ENCODE measurements at regions not wholly inside any gene's neighbourhood (a gene's known extent, or its start where the extent isn't known, plus 50 kb on each side); places are given as distances from the start of the nearest gene placed in this dataset.

DNA sequence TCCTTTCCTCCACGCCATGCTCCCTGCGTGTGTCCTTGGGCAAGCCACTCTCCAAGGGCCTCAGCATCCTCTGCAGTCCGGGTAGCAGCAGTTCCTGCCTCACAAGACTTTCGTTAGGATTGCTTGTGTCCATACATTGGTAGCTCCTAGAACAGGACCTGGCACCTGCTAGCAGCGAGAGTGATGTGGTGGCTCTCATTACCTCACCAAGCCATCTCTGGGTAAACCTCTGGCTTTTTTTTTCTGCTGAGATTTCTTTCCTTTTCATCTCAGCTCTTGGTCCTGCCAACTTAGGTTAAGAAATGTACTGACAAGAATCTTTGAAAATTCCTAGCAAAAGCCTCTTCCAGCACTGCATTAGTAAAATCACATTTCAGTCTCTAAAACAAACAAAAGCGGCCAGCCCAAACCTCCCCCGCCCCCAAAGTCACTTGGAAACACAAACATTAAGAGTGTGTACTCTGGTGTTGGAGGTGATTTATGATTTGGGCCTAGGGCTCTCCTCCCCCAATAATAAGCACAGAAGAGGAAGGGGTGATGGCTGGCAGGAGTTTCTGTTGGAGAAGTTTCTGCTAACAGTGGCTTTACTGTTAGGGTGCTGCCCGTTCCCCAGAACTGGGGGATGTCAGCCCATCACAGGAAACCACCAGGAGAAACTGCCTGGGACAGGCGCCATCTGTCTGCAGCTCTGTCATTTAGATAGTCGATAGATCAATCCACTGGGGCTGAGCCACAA lies 199.2 kb downstream of the CD83 start:
- Histone ChIP-seq H3K4me1 (no peaks in the 10 kb centered on the region), H3K27ac (no peak overlapping the region), H3K36me3 (no peaks in the 10 kb centered on the region), H3K9me3 (no peaks in the 10 kb centered on the region), H3K27me3 (no peaks in the 10 kb centered on the region), H3K4me3 (no peak overlapping the region)
- TF ChIP-seq, protein P1, sequence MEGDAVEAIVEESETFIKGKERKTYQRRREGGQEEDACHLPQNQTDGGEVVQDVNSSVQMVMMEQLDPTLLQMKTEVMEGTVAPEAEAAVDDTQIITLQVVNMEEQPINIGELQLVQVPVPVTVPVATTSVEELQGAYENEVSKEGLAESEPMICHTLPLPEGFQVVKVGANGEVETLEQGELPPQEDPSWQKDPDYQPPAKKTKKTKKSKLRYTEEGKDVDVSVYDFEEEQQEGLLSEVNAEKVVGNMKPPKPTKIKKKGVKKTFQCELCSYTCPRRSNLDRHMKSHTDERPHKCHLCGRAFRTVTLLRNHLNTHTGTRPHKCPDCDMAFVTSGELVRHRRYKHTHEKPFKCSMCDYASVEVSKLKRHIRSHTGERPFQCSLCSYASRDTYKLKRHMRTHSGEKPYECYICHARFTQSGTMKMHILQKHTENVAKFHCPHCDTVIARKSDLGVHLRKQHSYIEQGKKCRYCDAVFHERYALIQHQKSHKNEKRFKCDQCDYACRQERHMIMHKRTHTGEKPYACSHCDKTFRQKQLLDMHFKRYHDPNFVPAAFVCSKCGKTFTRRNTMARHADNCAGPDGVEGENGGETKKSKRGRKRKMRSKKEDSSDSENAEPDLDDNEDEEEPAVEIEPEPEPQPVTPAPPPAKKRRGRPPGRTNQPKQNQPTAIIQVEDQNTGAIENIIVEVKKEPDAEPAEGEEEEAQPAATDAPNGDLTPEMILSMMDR (IDR thresholded peaks at IDR 0.05 in 4 of 5, conservative IDR thresholded peaks at IDR 0.05 in 1 of 5) = no peak
- in situ Hi-C loops (cut with MboI; ENCODE audit: low sequenced_read_pairs in 4 of 4) (no loop called here), intact Hi-C loops (cut with DNase I; ENCODE audit: low total_unique reads) (no loop called here)
- no peak for ATAC-seq
- DNase-seq = no peak

DNA sequence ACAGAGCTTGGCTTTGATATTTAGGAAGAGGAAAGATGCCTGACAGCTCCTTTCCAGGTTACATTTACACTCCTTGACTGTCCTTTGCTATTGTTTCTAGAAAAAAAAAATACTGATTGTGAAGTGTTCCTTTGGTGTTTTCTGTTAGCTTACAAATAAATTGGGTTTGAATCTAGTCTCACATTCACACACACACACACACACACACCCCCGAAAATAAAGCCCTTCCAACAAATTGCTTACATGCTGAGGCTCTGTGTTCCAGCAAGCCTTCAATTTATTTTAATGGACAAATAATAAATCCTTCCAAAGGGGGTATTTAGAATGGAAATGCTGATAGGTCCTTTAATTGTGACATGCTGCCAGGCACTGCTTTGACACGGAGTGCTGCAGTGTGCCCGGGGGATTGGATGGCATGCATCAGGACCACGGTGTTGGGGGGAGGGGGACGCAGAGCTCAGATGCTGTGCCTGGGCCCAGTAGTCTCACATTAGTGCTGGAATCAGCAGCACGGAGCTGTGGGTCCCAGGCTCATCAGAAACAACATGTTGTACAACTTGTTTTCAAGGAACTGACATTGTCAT lies 199.9 kb downstream of the CD83 start:
- no peaks in the 10 kb centered on the region for H3K27me3 ChIP-seq
- no peak overlapping the region for H3K4me3 ChIP-seq

DNA sequence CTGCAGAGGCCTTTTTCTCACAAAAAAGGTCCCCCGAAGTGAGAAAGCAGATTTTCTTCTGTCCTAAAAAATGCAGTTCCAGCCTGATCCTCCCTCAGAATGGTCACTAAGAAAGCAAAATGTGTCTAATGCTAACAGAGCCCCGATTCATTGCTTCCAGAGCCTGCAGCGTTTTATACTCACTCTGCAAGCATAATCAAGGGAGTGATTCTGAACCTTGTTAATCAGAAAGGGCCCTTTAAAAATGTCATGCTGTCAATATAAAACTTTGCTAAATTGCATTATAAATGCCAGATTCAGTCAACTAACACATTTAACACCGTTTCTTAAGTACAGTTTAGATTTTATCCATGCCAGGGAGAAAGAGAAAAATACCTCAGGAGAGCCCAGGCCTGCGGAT lies 202.8 kb downstream of the CD83 start:
- intact Hi-C loops (cut with DNase I; ENCODE audit: low total_unique reads) = no loop called here
- no peak for ATAC-seq

More for the DNA sequence above, 199.9 kb downstream of the CD83 start:
- DNase-seq (no peak), ATAC-seq (no peak)
- Histone ChIP-seq H3K36me3 (no peaks in the 10 kb centered on the region), H3K9me3 (no peaks in the 10 kb centered on the region), H3K27ac (no peak overlapping the region), H3K4me1 (no peaks in the 10 kb centered on the region)
- TF ChIP-seq, protein P1 (IDR thresholded peaks at IDR 0.05 in 4 of 5, conservative IDR thresholded peaks at IDR 0.05 in 1 of 5) = no peak
- no peak for TF ChIP-seq POLR2A (IDR thresholded peaks at IDR 0.05)
- intact Hi-C loops (cut with DNase I; ENCODE audit: low total_unique reads) (no loop called here), in situ Hi-C loops (cut with MboI; ENCODE audit: low sequenced_read_pairs in 4 of 4) (no loop called here)

DNA sequence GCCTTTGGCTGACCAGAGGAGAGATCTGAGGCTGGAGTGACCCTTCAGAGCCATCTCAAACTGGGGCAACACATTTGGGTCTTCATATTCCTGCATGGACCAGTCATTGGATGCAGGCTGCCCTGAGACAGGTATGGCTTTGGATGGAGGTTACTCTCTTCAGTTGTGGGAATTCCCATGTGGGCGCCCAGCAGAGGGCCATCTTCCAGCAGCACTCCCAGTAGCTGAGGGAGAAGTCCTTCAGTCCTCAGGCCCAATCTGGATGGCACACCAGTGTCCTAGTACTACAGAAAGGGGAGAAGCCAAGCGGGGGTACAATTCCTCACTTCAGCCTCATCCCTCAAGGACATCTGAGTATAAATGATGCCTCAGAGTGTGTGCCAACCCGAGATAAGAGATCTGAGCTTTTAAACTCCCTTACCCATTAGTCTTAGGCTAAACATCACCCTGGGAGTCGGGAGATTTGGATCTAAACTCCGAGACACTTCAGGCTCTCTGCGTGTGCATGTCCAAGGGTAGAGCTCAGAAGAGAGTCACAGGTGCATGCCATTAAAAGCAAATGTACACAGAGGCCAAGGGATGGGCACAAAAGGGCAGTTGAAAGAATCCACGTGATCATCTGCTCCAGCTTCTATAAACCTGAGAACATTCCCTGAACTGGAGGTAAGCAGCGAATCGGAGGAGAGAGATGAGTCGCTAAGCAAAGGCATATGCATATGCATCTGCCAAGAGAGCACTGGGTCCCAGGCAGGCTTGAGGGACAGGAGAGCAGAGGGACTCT lies 204.6 kb downstream of the CD83 start:
- ATAC-seq = no peak
- no peaks in the 10 kb centered on the region for H3K4me1 ChIP-seq
- intact Hi-C loops (cut with DNase I; ENCODE audit: low total_unique reads) (no loop called here), in situ Hi-C loops (cut with MboI; ENCODE audit: low sequenced_read_pairs in 4 of 4) (no loop called here)
- H3K4me3 ChIP-seq = no peak overlapping the region
- no peak for TF ChIP-seq POLR2A (IDR thresholded peaks at IDR 0.05)
- TF ChIP-seq, protein P1 (IDR thresholded peaks at IDR 0.05 in 4 of 5, conservative IDR thresholded peaks at IDR 0.05 in 1 of 5) = no peak
- DNase-seq = no peak
- no peaks in the 10 kb centered on the region for H3K9me3 ChIP-seq
- no peaks in the 10 kb centered on the region for H3K36me3 ChIP-seq
- H3K27me3 ChIP-seq = no peaks in the 10 kb centered on the region
- no peak overlapping the region for H3K27ac ChIP-seq

More for the DNA sequence above, 202.8 kb downstream of the CD83 start:
- no peak overlapping the region for H3K4me3 ChIP-seq
- no peak for DNase-seq
- no peaks in the 10 kb centered on the region for H3K9me3 ChIP-seq
- no peak overlapping the region for H3K27ac ChIP-seq
- H3K36me3 ChIP-seq = no peaks in the 10 kb centered on the region
- no peaks in the 10 kb centered on the region for H3K27me3 ChIP-seq
- in situ Hi-C loops (cut with MboI; ENCODE audit: low sequenced_read_pairs in 4 of 4) = no loop called here
- no peak for TF ChIP-seq POLR2A (IDR thresholded peaks at IDR 0.05)
- TF ChIP-seq, protein P1 (IDR thresholded peaks at IDR 0.05 in 4 of 5, conservative IDR thresholded peaks at IDR 0.05 in 1 of 5) = no peak
- H3K4me1 ChIP-seq = no peaks in the 10 kb centered on the region
